ENCODE measurements at regions not wholly inside any gene's neighbourhood (a gene's known extent, or its start where the extent isn't known, plus 50 kb on each side); places are given as distances from the start of the nearest gene placed in this dataset.
"Not testable (repeated sequence)": the region's sequence is repeated elsewhere in the genome, so short reads cannot be mapped to it uniquely, and the experiment has no call there.

DNA sequence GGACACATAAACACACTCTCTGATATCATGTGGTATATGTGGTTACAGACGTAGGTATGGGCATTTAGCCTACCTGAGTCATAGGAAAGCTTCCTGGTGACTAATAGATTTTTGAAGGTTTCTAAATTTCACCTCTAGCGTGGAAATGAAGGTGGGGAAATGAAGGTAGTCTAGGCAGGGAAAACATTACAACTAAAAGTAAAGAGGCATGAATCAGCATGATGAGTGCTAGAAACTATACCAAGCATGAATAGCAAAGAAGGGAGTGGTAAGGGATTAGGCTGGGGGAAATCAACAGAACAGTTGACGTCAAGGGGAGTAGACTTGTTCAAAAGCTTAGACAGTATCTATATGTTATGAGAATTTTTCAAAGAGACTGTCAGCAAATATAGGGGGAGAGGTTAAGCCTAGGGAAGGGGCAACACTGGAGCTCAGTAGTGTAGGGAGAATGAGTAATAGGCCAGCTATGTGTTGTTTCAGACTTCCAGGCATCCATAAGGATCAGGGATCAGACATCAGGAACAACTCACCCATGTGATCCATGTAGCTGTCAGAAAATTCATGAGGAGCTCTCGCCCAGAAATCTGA lies 279.3 kb upstream of the DIPK2B start:
- no peak for DNase-seq (ENCODE audit: low spot score)

DNA sequence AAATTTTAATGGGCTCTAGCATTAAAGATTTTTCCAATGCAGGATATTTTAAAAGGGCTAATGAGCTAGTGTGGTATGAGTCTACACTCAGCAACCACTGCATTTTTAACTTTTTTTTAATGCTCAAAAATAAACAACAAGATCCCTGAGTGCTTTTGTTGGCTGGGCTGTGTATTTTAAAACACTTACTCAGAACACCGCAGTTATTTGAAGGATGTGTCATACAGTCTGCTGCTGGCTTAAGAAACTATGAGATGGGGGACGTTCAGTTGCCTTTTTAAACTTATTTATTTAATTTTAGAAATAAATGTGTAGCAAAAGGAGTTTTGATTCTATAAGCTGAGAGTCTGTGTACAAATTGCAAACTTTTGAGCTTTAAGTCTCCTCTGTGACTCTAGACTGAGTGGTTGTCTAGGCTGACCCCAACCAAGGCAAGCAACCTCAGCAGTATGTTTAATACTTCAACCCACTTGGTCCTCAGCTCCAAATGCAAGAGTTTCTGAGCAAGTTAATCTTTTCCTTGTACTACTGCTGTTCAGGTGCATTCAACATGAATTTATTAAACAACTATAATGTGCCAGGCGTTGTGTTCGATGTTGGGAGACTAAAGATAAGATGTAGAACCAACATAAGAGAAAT lies 278.6 kb upstream of the DIPK2B start:
- no peak for DNase-seq (ENCODE audit: low spot score)

DNA sequence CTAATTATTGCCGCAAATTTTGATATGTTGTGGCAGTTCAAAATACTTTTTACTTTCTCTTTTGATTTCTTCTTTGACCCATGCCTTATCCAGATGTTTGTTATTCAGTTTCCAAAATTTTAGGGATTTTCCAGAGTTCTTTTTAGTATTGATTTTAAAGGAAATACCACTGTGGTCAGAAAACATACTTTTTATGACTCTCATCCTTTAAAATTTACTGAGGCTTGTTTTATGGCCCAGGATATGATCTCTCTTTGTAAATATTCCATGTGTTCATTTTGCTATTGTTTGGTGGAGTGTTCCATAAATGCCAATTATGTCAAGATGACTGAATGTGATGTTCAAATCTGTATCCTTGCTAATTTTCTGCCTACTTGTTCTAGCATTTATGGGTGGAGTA lies 272.3 kb upstream of the DIPK2B start:
- no peak for DNase-seq (ENCODE audit: low spot score)

- not testable (repeated sequence) for DNase-seq (ENCODE audit: low spot score)
Observed at GRCh38 chrX:45467537-45467936, 266.9 kb upstream of the DIPK2B start.

DNA sequence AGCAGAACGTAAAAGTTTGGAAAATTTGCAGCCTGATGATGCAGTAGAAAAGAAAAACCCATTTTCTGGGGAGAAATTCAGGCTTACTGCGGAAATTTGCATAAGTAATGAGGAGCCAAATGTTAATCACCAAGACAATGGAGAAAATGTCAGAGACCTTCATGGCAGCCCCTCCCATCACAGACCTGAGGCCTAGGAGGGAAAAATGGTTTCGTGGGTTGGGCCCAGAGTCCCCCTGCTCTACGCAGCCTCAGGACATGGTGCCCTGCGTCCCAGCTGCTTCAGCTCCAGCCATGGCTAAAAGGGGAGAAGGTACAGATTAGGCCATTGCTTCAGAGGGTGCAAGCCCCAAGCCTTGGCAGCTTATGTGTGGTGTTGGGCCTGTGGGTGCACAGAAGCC lies 255.1 kb upstream of the DIPK2B start:
- not testable (repeated sequence) for DNase-seq (ENCODE audit: low spot score)

DNA sequence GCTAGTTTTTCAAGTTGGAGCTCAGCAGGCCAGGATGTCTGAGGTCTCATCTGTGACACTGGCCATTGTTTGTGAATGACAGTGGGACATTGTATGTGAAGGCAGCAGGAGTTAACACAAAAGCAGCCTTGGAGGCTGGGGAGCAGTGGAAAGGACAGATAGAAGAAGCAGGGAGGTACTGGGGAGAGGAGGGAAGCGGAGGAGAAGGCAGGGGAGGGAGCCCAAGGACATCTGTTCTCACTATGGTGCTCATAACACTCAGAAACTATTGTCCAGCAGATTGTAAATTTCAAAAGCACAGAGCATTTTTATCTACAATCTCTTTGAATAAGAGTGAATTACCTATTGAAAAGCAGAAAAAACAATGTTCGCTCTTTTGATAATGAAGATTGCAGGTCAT lies 253.6 kb upstream of the DIPK2B start:
- DNase-seq (ENCODE audit: low spot score) = no peak

- no peak for DNase-seq (ENCODE audit: low spot score)
Observed at GRCh38 chrX:45449982-45450381, 249.3 kb upstream of the DIPK2B start.

DNA sequence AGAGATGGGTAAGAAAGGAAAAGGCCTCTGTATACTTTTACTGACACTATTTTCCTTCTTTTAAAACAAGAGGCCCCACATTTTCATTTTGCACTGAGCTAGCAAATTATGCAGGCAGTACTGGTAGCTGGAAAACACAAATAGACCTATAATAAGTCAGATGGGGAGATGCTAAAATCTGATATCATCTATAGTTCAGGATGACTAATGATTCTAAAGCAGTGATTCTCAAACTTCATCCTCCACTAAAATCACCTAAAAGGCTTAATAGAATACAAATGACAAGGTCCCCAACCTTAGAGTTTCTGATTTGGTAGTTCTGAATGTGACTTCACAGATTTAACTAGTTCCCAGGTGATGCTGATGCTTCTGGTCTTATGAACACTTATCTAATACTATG lies 247.3 kb upstream of the DIPK2B start:
- DNase-seq (ENCODE audit: low spot score) = no peak

DNA sequence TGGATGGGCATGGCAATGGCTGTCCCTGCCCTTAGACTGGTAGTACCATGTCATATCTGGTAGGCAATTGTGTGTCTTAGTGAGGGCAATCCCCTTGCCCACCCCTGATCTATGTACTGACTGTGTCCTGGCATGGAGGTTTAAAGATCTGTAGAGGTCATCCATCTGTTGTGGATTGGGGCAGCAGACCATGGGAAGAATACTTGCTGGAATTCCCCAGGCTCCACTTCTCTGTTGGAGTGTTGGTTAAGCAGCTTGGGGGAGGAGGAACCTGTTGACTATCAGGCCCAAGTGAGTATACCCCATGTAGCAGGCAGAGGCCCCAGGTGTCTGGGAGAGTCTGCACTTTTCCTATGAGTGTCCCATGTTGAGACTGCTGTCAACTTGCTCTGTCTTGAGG lies 246.7 kb upstream of the DIPK2B start:
- no peak for DNase-seq (ENCODE audit: low spot score)

- no peak for DNase-seq (ENCODE audit: low spot score)
Observed at GRCh38 chrX:45445745-45446412, 245.2 kb upstream of the DIPK2B start.

DNA sequence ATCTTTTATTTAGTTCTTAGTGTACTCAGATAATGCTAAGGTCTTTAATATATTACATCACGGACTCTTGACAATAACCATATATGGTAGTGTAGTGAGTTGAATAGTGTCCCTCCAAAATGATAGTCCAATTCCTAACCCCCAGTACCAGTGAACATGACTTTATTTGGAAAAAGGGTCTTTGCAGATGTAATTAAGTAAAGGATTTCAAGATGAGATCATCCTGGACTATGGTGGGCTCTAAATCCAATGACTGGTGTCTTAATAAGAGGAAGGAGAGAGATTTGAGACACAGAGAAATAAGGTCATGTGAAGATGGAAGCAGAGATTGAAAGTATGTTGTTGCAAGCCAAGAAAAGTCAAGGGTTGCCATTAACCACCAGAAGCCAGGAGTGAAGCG lies 236.5 kb upstream of the DIPK2B start:
- DNase-seq (ENCODE audit: low spot score) = no peak

- DNase-seq (ENCODE audit: low spot score) = no peak
Observed at GRCh38 chrX:45435481-45435880, 234.8 kb upstream of the DIPK2B start.

DNA sequence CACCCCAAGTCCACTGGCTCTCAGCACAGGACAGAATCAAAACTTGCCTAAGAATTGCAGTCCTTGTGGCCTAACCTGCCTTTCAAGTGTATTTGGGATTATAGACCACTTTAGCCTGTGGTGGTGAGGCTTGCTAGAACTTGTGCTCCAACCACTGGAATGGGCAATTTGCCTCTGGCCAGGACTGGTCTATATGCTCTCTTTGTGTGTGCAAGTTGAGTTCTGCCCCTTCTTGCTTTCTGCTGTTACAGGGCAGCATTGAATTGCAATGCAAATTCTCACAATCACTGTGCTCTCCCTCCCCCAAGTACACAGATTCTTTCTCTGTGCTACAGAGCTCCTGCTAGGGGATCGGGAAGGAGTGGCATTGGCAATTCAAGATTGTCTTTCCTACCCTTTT lies 233.6 kb upstream of the DIPK2B start:
- DNase-seq (ENCODE audit: low spot score) = no peak

GRCh38 chrX:45428831-45429230 lies 228.2 kb upstream of the DIPK2B start:
- DNase-seq (ENCODE audit: low spot score) = no peak

- no peak for DNase-seq (ENCODE audit: low spot score)
Observed at GRCh38 chrX:45424326-45424725, 223.7 kb upstream of the DIPK2B start.

DNA sequence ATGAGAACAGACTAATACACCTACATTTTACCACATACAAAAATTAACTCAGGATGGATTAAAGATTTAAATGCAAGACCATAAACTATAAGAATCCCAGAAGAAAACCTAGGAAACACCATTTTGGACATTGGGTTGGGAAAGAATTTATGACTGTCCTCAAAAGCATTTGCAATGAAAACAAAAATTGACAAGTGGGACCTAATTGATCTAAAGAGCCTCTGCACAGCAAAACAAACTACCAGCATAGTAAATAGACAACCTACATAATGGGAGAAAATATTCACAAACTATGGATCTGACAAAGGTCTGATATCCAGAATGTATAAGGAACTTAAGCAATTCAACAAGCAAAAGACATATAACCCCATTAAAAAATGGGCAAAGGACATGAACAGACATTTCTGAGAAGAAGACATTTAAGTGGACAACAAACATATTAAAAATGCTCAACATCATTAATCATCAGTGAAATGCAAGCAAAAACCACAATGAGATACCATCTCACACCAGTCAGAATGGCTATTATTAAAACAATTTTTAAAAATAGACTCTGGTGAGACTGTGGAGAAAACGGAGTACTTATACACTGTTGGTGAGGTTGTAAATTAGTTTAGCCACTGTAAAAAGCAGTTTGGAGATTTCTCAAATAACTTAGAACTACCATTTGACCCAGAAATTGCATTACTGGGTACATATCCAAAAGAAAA lies 221.7 kb upstream of the DIPK2B start:
- DNase-seq (ENCODE audit: low spot score) = no peak

DNA sequence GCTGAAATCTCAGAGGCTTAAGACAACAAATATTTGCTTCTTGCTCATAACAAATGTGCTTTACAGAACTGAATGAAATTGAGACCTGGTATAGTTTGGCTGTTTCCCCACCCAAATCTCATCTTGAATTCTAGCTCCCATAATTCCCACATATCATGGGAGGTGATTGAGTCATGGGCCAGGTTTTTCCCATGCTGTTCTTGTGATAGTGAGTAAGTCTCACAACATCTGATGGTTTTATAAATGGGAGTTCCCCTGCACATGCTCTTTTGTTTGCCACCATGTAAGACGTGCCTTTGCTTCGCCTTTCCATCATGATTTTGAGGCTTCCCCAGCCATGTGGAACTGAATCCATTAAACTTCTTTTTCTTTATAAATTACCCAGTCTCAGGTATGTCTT lies 221.1 kb upstream of the DIPK2B start:
- no peak for DNase-seq (ENCODE audit: low spot score)

DNA sequence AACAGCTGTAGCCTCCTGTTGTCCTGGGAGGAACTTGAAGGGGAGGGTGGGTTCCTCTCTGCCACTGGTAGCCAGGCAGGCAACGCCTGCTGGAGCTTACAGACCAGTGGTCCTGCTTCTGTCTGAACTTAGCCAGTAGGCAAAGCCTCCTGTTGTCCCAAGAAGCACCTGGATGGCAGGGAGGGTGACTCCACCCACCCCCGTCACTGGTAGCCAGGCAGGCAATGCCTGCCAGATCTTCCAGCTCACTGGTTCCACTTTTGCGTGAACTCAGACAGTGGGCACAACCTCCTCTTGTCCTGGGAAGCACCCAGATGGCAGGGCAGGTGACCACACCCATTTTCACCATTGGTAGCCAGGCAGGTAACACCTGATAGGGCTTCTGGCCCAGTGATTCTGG lies 203.5 kb upstream of the DIPK2B start:
- no peak for DNase-seq (ENCODE audit: low spot score)

DNA sequence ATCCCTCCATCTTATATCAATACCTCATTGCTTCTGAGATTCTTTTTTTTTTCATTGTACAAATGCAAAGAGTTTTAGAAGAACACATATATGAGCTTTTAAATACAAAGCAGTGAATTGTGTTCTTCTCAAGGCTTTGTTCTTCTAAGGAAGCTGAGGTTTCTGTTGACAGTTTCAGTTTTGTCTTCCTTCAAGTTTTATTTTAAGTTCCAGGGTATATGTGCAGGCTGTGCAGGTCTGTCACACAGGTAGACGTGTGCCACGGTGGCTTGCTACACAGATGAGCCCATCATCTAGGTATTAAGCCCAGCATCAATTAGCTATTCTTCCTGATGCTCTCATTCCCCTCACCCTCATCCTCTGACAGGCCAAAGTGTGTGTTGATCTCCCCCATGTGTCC lies 201.2 kb upstream of the DIPK2B start:
- DNase-seq (ENCODE audit: low spot score) = no peak

DNA sequence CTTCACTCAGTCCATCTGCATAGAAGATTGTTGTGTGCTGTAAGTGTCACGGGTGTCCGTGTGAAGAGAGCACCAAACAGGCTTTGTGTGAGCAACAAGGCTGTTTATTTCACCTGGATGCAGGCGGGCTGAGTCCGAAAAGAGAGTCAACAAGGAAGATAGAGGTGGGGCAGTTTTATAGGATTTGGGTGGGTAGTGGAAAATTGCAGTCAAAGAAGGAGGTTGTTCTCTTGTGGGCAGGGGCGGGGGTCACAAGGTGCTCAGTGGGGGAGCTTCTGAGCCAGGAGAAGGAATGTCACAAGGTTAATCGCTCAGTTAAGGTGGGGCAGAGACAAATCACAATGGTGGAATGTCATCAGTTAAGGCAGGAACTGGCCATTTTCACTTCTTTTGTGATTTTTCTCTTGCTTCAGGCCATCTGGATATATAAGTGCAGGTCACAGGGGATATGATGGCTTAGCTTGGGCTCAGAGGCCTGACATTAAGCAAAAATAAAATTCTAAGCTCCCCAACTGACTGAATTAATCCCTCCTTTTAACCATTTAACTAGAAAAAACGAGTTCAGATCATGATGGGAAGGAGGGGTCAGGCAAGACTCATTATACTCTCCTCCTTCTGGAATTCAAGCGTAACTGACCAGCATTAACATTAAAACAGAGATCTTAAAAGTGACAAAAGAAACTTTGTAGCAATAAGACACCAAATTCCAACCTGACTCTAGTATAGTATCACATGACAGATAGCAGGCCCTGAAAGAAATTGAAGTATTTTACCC lies 200.5 kb upstream of the DIPK2B start:
- not testable (repeated sequence) for DNase-seq (ENCODE audit: low spot score)

DNA sequence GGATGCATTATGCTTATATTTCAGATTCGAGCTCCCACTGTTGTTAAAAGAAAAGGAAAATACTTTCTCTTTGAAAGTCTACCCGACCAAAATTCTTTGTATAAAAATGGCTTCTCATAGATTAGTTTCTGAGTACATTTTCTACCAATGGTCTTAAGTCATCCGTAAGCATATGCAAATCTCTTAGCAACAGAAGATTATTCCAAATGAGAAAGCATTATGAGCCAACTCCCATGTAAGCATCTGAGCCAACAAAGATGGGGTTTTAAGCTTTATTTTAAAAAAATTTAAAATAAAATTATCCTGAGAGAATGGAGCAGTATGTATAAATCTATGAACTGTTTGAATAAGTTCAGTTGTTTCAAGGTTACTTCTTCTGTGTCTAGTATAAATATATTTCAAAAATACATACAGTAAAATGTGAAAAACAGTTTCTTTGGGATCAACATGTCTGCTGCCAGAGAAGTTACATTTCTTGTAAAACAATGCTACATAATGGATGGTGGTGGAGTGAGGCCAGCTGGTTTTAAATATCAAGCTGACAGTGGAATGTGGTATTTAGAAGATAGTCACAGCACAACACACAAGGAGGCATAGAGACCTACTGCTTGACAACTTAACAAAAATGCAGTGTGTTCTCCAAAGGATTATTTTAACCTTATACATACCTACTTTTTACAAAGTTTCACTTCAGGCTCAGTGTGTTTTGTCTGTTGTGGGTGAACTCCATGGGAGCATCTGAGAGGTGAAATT lies 199.5 kb upstream of the DIPK2B start:
- DNase-seq (ENCODE audit: low spot score) = no peak

GRCh38 chrX:45385757-45386156 lies 185.1 kb upstream of the DIPK2B start:
- DNase-seq (ENCODE audit: low spot score) = no peak

Data from D341Med (cell line).